CD4-positive, alpha-beta T cell treated with Interleukin-1 beta for 1 hour (primary cell): ENCODE measurements at regions not wholly inside any gene's neighbourhood (a gene's known extent, or its start where the extent isn't known, plus 50 kb on each side); places are given as distances from the start of the nearest gene placed in this dataset.

Experiments
- DNase-seq, 2 donors: peaks; one replicate each; pipeline ENCODE4 v3.0.0-alpha.2; 2020 to 2022

- DNase-seq = no peak
These were observed 278.4 kb upstream of the ZC3H12C start for GRCh38 chr11:109814824-109815223.

- no peak for DNase-seq
These were observed 277.6 kb upstream of the ZC3H12C start for GRCh38 chr11:109815500-109816150.

GRCh38 chr11:109818290-109818689 is 274.9 kb upstream of the ZC3H12C start:
- no peak for DNase-seq

GRCh38 chr11:109819410-109819809 is 273.8 kb upstream of the ZC3H12C start:
- no peak for DNase-seq

GRCh38 chr11:109821511-109821910 is 271.7 kb upstream of the ZC3H12C start:
- DNase-seq = no peak

- no peak for DNase-seq
These were observed 270.6 kb upstream of the ZC3H12C start for GRCh38 chr11:109822436-109823102.

- no peak for DNase-seq
These were observed 264.8 kb upstream of the ZC3H12C start for GRCh38 chr11:109828387-109828786.

GRCh38 chr11:109838026-109838425 is 255.2 kb upstream of the ZC3H12C start:
- DNase-seq = no peak

- no peak for DNase-seq
These were observed 247.8 kb upstream of the ZC3H12C start for GRCh38 chr11:109845437-109845836.

GRCh38 chr11:109847621-109848020 is 245.6 kb upstream of the ZC3H12C start:
- no peak for DNase-seq

- DNase-seq = no peak
These were observed 244.1 kb upstream of the ZC3H12C start for GRCh38 chr11:109849051-109849450.

- no peak for DNase-seq
These were observed 243.2 kb upstream of the ZC3H12C start for GRCh38 chr11:109849946-109850345.

GRCh38 chr11:109851780-109852390 is 241.3 kb upstream of the ZC3H12C start:
- DNase-seq = no peak

GRCh38 chr11:109853156-109853776 is 239.9 kb upstream of the ZC3H12C start:
- no peak for DNase-seq

- no peak for DNase-seq
These were observed 238.5 kb upstream of the ZC3H12C start for GRCh38 chr11:109854731-109855130.

GRCh38 chr11:109856928-109857327 is 236.3 kb upstream of the ZC3H12C start:
- no peak for DNase-seq

GRCh38 chr11:109857637-109858036 is 235.6 kb upstream of the ZC3H12C start:
- no peak for DNase-seq

- no peak for DNase-seq
These were observed 235.0 kb upstream of the ZC3H12C start for GRCh38 chr11:109858152-109858551.

- no peak for DNase-seq
These were observed 234.0 kb upstream of the ZC3H12C start for GRCh38 chr11:109859045-109859724.

- DNase-seq = no peak
These were observed 230.4 kb upstream of the ZC3H12C start for GRCh38 chr11:109862835-109863234.

- no peak for DNase-seq
These were observed 229.0 kb upstream of the ZC3H12C start for GRCh38 chr11:109864151-109864661.

- DNase-seq = no peak
These were observed 228.2 kb upstream of the ZC3H12C start for GRCh38 chr11:109864834-109865547.
